K562 (cell line): ENCODE measurements at regions not wholly inside any gene's neighbourhood (a gene's known extent, or its start where the extent isn't known, plus 50 kb on each side); places are given as distances from the start of the nearest gene placed in this dataset.
"Not testable (repeated sequence)": the region's sequence is repeated elsewhere in the genome, so short reads cannot be mapped to it uniquely, and the experiment has no call there.

Experiments used
- CHD2 ChIP-seq: IDR thresholded peaks from 2 replicates; pipeline ENCODE4 v1.6.1; 2011; ENCODE audit warnings: low read depth, low read length
- DPF2 ChIP-seq: fragments of 450-650 bp; IDR thresholded peaks from 2 replicates; pipeline ENCODE4 v1.6.1; 2016
- EZH2 ChIP-seq: IDR thresholded peaks from 2 replicates; pipeline ENCODE4 v1.6.1; 2012; ENCODE audit warnings: low read depth, mild to moderate bottlenecking, inconsistent platforms, low read length, borderline replicate concordance
- HMGXB4 ChIP-seq: sonication (generic); formaldehyde crosslinking; IDR thresholded peaks from 2 replicates; pipeline ENCODE4 v1.8.1; 2023; ENCODE audit warnings: mild to moderate bottlenecking, missing genetic modification reagents
- JUN ChIP-seq, 2 experiments: sonication (generic) in 1 of 2; formaldehyde crosslinking in 1 of 2; IDR thresholded peaks; 2 replicates each; pipeline versions ENCODE4 v1.6.1 to v1.8.0; 2012 to 2022; ENCODE audit warnings: borderline replicate concordance in 2 of 2, mild to moderate bottlenecking in 2 of 2, improper control_type of control experiment in 1 of 2, low read depth in 1 of 2, low read length in 1 of 2, missing genetic modification reagents in 1 of 2
- KDM1A ChIP-seq, 2 experiments: fragments of 450-650 bp; IDR thresholded peaks; 2 replicates each; pipeline ENCODE4 v1.6.1; 2016; ENCODE audit warnings: mild to moderate bottlenecking in 2 of 2
- MTA2 ChIP-seq: fragments of 450-650 bp; IDR thresholded peaks from 2 replicates; pipeline ENCODE4 v1.6.1; 2016; ENCODE audit warnings: low read depth
- POLR2AphosphoS5 ChIP-seq: IDR thresholded peaks from 2 replicates; pipeline ENCODE4 v1.6.1; 2011; ENCODE audit warnings: mild to moderate bottlenecking, low read depth, low read length, moderate library complexity; ENCODE audit not compliant: control insufficient read depth, insufficient read depth
- ZBTB12 ChIP-seq: fragments of 250-450 bp; sonication (Bioruptor Pico); IDR thresholded peaks from 2 replicates; pipeline ENCODE4 v1.4.0; 2020
- ZNF133 ChIP-seq: fragments of 250-450 bp; sonication (Bioruptor Pico); IDR thresholded peaks from 2 replicates; pipeline ENCODE4 v1.4.0; 2020; ENCODE audit warnings: mild to moderate bottlenecking
- ZNF407 ChIP-seq: fragments of 450-650 bp; IDR thresholded peaks from 2 replicates; pipeline ENCODE4 v1.6.1; 2016; ENCODE audit warnings: low read depth
- ZNF668 ChIP-seq: fragments of 250-450 bp; sonication (Bioruptor Pico); IDR thresholded peaks from 2 replicates; pipeline ENCODE4 v1.8.0; 2022; ENCODE audit warnings: mild to moderate bottlenecking, inconsistent platforms
- TF ChIP-seq, protein P1 (sequence below), 3 experiments: IDR thresholded peaks in 2 of 3; conservative IDR thresholded peaks in 1 of 3; 2 replicates each; pipeline ENCODE4 v1.5.1; 2011 to 2012; ENCODE audit warnings: low read length in 3 of 3, mild to moderate bottlenecking in 3 of 3, control low read depth in 2 of 3, improper control_type of control experiment in 1 of 3, inconsistent platforms in 1 of 3, low read depth in 1 of 3, mixed read lengths in 1 of 3, moderate library complexity in 1 of 3; ENCODE audit not compliant: insufficient read depth in 2 of 3
- TF ChIP-seq, protein P2 (sequence below), 2 experiments: fragments of 450-650 bp in 1 of 2; IDR thresholded peaks; 2 replicates each; pipeline ENCODE4 v1.6.1; 2011 to 2017; ENCODE audit warnings: low read depth in 2 of 2, antibody characterized with exemption in 1 of 2, borderline replicate concordance in 1 of 2, low read length in 1 of 2, mild to moderate bottlenecking in 1 of 2, mixed read lengths in 1 of 2; ENCODE audit not compliant: control insufficient read depth in 1 of 2

DNA sequence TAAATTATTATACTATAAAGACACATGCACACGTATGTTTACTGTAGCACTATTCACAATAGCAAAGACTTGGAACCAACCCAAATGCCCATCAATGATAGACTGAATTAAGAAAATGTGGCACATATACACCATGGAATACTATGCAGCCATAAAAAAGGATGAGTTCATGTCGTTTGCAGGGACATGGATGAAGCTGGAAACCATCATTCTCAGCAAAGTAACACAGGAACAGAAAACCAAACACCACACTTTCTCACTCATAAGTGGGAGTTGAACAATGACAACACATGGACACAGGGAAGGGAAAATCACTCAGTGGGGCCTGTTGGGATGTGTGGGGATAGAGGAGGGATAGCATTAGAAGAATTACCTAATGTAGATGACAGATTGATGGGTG is 163.0 kb downstream of the CCDC71L start:
- TF ChIP-seq EZH2; POLR2AphosphoS5; ZBTB12 (CRISPR knock-in tag); ZNF133 (CRISPR knock-in tag); CHD2; HMGXB4 (CRISPR knock-in tag); JUN (IDR thresholded peaks at IDR 0.05; ENCODE audit: borderline replicate concordance, low read depth, low read length); JUN (CRISPR knock-in tag; IDR thresholded peaks at IDR 0.05; ENCODE audit: borderline replicate concordance); ZNF407; ZNF668 (CRISPR knock-in tag); MTA2; DPF2: not testable (repeated sequence)
- TF ChIP-seq, protein P1, sequence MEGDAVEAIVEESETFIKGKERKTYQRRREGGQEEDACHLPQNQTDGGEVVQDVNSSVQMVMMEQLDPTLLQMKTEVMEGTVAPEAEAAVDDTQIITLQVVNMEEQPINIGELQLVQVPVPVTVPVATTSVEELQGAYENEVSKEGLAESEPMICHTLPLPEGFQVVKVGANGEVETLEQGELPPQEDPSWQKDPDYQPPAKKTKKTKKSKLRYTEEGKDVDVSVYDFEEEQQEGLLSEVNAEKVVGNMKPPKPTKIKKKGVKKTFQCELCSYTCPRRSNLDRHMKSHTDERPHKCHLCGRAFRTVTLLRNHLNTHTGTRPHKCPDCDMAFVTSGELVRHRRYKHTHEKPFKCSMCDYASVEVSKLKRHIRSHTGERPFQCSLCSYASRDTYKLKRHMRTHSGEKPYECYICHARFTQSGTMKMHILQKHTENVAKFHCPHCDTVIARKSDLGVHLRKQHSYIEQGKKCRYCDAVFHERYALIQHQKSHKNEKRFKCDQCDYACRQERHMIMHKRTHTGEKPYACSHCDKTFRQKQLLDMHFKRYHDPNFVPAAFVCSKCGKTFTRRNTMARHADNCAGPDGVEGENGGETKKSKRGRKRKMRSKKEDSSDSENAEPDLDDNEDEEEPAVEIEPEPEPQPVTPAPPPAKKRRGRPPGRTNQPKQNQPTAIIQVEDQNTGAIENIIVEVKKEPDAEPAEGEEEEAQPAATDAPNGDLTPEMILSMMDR (IDR thresholded peaks at IDR 0.05 in 2 of 3, conservative IDR thresholded peaks at IDR 0.05 in 1 of 3; ENCODE audit: insufficient read depth in 2 of 3, low read depth in 1 of 3, low read length in 3 of 3): not testable (repeated sequence)
- TF ChIP-seq, protein P2, sequence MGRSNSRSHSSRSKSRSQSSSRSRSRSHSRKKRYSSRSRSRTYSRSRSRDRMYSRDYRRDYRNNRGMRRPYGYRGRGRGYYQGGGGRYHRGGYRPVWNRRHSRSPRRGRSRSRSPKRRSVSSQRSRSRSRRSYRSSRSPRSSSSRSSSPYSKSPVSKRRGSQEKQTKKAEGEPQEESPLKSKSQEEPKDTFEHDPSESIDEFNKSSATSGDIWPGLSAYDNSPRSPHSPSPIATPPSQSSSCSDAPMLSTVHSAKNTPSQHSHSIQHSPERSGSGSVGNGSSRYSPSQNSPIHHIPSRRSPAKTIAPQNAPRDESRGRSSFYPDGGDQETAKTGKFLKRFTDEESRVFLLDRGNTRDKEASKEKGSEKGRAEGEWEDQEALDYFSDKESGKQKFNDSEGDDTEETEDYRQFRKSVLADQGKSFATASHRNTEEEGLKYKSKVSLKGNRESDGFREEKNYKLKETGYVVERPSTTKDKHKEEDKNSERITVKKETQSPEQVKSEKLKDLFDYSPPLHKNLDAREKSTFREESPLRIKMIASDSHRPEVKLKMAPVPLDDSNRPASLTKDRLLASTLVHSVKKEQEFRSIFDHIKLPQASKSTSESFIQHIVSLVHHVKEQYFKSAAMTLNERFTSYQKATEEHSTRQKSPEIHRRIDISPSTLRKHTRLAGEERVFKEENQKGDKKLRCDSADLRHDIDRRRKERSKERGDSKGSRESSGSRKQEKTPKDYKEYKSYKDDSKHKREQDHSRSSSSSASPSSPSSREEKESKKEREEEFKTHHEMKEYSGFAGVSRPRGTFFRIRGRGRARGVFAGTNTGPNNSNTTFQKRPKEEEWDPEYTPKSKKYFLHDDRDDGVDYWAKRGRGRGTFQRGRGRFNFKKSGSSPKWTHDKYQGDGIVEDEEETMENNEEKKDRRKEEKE (IDR thresholded peaks at IDR 0.05; ENCODE audit: borderline replicate concordance in 1 of 2, control insufficient read depth in 1 of 2, low read depth in 2 of 2, low read length in 1 of 2): not testable (repeated sequence)
- peak; percentile 74 to 80 for TF ChIP-seq KDM1A (IDR thresholded peaks at IDR 0.05)
